ENCODE measurements at regions not wholly inside any gene's neighbourhood (a gene's known extent, or its start where the extent isn't known, plus 50 kb on each side); places are given as distances from the start of the nearest gene placed in this dataset.

DNA sequence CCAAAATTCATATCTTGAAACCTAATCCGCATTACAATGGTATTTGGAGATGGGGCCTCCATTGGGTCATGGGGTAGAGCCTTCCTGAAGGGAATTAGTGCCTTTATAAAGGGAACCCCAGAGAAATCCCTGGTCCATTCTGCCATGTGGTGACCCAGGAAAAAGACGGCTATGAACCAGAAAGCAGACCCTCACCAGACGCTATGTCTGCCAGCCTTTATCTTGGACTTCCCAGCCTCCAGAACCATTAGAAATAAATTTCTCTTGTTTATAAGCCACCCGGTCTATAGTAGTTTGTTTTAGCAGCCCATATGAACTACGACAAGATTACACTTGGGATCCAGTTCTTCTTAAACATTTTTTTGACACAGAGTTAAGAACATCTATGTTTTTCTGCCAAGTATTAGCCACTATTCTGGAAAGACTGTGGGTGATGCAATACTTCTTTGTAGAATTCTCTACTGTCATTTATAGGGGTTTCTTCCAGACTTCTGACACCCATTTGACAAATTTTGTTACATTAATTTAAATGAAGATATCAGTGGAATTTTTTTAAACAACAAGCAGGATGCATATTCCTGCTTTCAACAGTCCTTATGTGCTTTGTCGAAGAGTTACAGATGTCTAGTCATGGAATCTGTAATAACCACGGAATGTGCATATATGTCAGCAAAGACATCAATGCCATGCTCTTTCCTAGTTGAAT lies 572.4 kb downstream of the NR2F1-AS1 start:
- DNase-seq (ENCODE audit: low spot score) = no peak
- no peak for FAIRE-seq

DNA sequence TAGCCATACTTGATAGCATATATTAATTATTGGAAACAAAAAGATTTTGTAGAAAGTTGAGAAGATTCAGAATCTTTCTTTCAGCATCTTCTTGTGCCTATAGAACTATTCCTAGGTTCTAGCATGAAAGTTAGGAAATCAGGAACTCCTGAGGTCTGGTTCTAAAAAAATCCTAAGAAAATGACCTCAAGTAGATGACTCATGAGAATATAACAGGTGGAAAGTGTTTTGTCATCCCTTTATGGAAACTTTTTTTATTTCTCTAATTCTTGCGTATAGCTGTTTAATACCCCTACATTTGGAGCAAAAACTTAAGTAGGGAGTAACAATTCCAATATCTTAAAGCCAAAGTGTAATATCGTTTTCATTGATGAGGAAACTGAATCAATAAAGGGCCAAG lies 574.1 kb downstream of the NR2F1-AS1 start:
- FAIRE-seq = no peak

DNA sequence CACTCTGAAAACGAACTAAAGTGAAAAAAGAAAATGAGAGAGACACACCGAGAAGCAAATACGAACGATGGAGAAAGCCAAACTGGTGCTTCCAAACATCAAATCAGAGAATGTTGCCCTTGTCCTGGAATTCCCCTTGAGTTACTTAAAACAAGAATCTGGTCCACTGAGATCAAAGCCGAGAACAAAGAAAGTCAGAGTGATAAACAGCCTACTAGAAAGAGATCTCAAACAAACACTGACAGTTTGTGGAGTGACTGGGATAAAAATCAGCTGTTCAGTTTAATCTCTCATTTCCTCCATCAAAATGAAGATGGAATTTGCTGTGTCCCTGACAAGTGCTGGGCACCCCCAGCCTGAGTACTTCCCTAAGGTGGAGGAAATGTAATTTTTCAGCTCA lies 582.6 kb downstream of the NR2F1-AS1 start:
- DNase-seq (ENCODE audit: low spot score) (no peak), FAIRE-seq (no peak)

More for the DNA sequence above, 574.1 kb downstream of the NR2F1-AS1 start:
- no peak for DNase-seq (ENCODE audit: low spot score)

DNA sequence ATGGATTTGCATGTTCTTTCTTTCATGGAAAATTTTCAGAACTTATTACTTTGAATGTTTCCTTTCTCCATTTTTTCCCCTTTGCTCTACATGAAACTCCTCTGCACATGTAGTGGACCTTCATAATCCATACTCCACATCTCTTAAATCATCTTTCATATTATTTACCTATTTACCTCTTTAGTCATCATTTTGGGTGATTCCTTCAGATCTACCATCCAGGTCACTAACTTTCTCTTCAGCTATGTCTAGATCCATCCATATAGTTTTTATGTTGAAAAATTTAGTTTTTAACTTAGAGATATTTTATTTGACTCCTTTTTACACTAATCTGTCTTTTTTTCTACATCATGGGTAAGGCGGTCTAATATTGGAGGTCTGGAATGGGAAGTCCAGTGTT lies 586.6 kb downstream of the NR2F1-AS1 start:
- no peak for FAIRE-seq
- no peak for DNase-seq (ENCODE audit: low spot score)

DNA sequence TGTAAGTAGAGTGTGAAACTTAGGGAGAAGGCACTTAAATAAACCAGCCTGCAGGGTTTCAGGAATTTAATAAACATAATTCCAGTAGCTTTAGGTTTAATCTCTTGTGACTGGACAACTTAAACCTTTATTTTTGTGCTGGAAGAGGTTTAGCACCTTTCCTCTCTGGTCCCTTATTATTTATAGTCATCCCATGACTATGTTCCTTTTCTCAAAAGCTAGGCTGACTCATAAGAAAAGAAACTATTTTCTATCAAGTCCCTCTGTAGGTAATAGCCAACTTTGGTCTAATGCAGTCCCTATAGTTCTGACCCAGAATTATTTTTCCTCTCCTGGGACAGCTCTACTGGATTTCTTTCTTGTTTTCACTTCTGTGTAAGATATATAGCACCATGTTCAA lies 588.9 kb downstream of the NR2F1-AS1 start:
- no peak for DNase-seq (ENCODE audit: low spot score)
- FAIRE-seq = no peak

DNA sequence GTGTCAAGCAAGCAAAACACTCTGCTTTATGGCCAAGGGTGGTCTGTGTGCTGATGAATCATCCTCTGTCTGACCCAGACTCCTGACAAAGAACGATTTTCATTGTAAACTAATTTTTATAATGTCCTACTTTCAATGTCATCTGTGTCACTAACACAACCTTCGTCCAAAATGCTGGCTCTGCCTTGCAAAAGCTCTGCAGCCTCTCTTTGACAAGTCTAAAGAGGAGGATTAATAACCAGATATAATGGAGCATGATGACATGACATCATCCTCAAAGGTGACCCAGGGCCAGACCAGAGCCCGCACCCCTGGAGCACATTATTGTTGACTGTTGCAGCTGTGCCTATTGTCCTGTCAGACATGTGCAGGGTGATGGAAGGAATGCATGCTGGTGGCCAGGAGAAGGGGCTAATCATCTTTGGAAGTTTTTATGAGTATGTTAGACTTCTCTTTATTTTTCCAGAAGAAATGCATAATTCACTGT lies 589.4 kb downstream of the NR2F1-AS1 start:
- no peak for DNase-seq (ENCODE audit: low spot score)
- no peak for FAIRE-seq

DNA sequence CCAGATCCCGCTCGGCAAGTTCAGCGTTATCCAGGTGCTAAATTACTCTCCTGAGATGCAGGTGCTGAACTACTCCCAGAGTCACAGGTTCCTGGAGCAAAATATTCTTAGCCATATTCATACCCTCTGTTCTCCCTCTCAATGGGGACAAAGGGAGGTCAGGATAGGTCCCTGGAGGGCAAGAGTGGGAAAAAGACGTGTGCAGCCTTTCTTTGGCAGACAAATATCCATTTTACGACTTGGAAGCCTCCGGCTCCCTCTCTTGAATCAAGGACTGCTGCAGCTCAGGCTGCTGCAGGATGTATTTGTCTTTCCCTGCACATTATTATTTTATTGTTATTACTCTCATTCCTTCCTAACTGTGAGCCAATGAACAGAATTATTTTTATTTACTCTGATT lies 590.2 kb downstream of the NR2F1-AS1 start:
- FAIRE-seq = no peak

DNA sequence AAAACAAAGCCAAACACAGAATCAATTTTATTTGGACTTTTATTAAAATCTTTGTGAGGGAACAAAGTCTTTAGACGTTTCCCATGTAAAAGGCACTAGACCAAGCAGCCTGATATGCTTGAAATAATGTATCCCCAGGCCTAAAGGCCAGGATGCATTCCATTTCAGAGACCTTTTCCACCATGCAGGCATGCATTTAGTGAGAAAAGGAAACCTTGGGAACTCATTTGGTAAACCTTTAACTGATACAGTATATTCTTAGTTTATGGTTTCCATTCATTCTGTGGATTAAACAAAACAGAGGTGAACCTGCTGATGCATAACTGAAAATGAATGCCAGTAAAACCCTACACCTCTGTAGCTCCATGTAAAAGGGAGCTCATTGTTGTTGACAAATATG lies 600.0 kb downstream of the NR2F1-AS1 start:
- FAIRE-seq = no peak
- DNase-seq (ENCODE audit: low spot score) = no peak

More for the DNA sequence above, 590.2 kb downstream of the NR2F1-AS1 start:
- no peak for DNase-seq (ENCODE audit: low spot score)

DNA sequence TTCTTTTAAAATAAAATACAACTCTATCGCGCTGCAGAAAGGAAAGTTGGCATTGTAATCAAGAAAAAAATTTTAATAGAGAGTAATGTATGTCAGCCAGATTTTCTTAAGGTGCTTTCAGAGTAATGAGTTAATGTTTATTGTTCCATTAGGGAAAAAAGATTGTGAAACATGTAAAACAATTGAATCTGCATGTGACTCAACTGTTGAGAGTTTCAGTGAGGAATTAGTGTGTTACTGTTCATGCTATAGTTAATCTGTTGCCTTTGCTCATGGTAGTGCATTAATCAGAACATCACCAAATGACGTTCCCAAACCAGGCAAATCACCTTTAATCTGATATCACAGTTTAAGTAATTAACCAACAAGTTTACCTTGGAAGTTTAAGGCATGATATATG lies 600.5 kb downstream of the NR2F1-AS1 start:
- FAIRE-seq (no peak), DNase-seq (ENCODE audit: low spot score) (no peak)

DNA sequence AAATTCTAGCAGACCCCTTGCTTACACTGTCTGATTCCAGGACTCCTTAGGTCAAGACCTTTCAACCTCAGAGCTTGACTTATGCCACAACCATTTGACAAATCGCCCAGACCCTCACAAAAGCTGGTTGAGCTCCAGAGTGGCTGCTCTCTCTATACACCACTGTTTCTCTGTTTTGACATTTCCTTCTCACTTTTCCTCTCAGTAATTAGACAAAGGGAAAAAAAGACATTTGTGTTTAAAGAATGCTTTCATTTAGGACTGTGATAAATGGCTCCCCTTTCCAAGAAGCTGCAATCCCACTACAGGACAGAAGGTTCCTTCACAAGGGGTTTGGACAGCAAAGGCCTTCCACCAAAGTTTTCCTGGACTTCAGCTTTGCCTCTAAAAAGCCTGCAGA lies 601.3 kb downstream of the NR2F1-AS1 start:
- no peak for FAIRE-seq
- no peak for DNase-seq (ENCODE audit: low spot score)

DNA sequence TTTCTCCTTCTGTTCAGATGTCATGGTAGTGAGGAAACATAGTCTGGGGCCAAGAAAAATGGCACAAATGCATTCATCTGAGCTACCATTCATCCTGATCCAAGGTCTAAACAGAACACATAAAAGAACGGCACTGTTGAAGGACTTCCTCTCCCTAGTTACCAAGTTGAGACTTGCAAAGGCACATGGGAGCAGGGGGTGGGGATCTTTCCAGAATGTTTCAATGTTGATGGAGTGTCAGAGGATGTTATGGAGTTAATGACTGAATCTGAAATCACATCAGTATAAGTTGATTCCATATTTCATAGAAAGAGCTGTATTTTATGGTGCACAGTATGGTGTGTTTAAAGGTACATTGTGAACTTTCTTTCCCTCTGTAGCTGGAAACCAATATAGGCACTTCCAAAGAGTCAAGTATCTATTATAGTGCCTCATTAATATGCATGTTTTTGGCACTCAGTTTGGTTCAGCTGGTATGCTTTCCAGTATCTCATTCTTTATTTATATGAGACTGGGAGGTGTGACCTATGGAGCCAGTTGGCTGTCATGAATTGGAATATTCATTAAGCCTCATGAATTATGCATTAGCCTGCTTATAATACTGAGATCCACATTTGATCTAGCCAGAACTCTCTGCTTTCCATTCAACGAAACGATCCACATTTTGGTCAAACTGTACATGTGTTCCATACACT lies 603.0 kb downstream of the NR2F1-AS1 start:
- FAIRE-seq (no peak), DNase-seq (ENCODE audit: low spot score) (no peak)

DNA sequence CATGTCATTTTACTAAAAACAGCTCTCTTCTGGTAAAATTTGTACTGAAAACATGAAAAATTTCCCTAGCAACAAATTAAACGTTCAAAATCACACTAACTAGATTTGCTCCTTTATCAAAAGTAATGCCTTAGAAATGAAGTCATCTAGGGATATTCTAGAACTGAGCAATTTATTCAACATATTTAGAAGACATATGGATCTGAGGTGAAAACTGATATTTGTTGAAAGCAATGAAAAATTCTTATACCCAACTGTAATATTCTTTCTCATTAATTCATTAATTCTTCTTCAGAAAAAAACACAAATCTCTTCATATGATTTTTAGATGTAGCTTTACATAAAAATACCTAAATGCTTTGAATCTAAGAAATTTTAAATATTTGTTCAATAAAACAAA lies 604.9 kb downstream of the NR2F1-AS1 start:
- no peak for FAIRE-seq
- DNase-seq (ENCODE audit: low spot score) = no peak

DNA sequence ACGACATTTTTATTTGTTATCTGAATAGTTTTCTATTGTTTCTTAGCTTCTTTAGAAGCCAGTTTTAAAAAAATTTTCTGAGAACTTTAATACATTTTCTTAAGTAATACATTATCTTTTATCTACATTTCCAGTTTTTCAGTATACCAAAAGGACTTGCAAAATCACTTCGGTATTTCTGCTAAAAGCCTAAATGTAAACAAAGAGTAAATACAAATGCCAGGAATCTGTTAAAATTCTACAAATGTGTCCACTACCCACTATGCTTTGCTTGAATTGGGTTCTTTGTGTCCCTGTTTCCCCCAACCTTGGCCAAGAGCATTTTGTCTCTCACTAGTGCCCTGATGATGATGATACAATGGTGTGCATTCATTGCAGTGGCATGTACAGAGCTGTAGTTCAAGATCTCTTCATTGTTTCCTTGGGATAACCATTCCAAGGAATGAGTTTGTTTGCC lies 611.2 kb downstream of the NR2F1-AS1 start:
- DNase-seq (ENCODE audit: low spot score) = no peak
- no peak for FAIRE-seq

DNA sequence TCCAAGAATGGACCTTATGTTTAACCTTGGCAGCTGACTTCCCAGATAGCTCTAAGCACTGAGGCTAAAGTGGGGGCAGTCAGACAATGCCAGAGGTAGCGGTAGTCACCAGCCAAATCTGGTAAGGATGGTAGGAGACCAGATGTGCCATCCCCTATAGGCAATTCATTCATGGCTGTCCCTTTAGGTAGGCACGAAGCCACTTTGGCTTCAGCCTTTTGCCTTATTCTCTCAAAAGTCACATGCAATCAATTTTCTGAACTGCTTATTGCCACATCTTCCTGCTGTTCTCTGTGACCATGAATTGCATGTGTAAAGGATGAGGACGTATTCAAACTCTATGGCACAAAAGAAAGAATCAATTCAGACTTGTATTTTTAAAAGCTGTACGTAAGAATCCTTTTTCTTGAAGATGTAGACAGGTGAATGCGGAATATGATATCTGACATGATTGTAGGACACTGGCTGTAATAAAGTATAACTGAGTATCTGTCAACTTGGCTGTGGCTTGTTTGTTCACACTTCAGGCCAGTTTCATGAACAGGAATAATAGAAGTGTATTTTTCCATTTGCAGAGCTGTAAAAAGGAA lies 611.7 kb downstream of the NR2F1-AS1 start:
- FAIRE-seq (no peak), DNase-seq (ENCODE audit: low spot score) (no peak)

DNA sequence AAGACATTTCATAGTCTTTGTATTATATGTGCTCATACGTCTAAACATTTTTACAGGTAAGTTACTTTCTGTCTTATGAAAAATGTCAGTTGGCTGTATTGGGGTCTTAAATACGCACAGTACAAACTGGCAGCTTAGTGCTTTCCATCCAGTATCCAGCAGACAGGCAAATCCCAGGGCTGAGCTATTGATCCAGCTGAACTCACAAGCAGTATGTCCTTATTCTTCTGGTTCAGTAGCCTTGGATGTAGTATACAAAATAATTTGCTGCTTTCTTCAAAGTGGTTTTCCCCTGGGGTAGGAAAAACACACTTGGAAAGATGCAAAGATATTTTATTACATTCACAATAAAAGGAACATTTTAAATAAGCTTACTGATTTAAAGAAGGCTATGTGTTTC lies 617.2 kb downstream of the NR2F1-AS1 start:
- DNase-seq (ENCODE audit: low spot score) (no peak), FAIRE-seq (no peak)

DNA sequence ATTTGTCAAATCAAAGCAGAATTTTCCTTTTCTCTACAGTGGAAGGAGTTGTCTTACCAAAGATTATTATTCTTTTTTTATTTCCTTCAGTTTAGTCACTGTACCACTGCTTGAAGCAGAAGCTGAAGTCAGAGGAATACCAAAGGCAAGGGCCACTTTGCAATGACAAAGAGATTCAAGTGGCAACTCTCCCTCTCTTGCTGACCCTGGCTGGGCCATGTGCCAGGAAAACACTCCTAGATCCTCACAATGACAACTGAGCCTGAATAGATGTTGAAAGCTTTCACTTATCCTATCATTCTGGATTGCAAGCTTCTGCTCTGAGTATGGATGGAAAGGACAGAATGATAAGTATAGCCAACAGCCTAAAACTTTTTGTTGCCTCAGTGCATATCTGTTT lies 618.3 kb downstream of the NR2F1-AS1 start:
- no peak for FAIRE-seq

DNA sequence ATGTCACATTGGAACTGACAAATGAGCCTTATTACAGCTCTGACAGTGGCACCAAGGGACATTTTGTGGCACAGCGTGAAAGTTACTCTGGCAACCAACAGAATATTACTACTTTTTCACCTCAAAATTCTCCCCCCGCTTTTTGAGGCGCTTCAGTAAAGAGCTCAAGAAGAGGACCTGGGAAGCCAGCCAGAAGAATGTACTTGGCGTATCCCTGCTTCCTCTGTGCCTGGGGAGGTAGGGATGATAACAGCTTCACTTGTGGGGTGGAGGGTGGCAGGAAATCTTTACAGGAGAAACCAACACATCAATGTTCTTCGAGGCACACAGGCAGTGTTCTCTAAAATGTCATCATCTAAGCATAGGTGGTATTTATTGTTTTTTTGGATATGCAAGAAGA lies 624.1 kb downstream of the NR2F1-AS1 start:
- FAIRE-seq (no peak), DNase-seq (ENCODE audit: low spot score) (no peak)

More for the DNA sequence above, 618.3 kb downstream of the NR2F1-AS1 start:
- no peak for DNase-seq (ENCODE audit: low spot score)

DNA sequence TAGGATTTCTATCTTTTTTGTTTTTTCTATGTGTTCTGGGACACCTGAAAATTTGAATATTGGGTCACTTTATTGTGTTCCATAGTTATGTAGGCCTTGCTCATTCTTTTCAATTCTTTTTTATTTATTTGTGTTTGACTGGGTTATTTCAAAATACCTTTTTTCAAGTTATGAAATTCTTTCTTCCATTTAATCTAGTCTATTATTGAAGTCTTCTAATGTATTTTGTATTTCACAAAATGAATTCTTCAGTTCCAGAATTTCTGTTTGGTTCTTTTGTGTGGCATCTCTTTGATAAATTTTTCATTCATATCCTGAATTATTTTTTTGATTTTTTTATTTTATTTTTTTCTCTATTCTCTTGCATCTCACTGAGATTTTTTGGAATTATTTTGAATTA lies 628.8 kb downstream of the NR2F1-AS1 start:
- FAIRE-seq = no peak
- DNase-seq (ENCODE audit: low spot score) = no peak

DNA sequence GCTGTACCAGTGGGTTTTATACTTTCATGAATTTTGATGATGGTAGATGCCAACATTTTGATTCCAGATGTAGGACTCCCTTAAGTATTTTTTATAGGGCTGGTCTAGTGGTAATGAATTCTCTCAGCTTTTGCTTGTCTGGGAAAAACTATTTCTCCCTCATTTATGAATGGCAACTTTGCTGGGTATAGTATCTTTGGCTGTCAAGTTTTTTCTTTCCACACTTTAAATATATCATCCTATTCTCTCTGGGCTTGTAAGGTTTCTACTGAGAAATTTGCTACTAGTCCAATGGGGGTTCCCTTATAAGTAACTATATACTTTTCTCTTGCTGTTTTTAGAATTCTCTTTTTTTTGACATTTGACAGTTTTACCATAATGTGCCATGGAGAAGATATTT lies 629.3 kb downstream of the NR2F1-AS1 start:
- no peak for DNase-seq (ENCODE audit: low spot score)
- no peak for FAIRE-seq

DNA sequence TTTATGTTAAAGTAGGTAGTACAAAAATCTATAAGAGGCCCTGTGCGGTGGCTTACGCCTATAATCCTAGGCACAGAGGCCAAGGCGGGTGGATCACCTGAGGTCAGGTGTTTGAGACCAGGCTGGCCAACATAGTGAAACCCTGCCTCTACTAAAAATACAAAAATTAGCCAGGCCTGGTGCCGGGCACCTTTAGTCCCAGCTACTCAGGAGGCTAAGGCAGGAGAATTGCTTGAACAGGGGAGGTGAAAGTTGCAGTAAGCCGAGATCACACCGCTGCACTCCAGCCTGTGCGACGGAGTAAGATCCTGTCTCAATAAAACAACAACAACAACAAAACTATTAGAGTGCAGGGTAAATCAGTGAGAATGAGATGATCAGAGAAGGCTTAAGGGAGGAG lies 634.5 kb downstream of the NR2F1-AS1 start:
- DNase-seq (ENCODE audit: low spot score) (no peak), FAIRE-seq (no peak)

DNA sequence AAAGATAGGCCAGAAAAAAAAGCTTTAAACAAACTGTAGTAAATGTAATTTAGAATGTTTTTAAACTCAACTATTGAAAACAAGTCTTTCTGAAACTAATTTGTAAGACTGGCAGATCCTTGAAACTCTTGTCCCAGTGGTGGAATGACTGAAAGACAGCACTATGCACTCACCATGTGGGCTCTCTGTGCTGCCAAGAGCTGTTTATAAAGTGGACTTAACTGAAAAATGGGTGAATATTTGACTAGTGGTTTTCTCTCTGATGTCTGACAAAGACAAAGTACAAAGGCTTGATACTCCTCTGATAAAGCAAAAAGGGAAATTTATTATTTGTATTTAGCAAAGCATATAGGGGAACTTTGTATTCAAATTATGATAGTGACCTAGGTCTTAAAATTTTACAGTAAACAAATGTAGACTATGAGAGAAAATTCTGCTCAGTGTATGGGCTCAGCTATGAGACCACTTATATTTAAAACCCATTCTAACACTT lies 635.4 kb downstream of the NR2F1-AS1 start:
- FAIRE-seq (peak; percentile 89), DNase-seq (ENCODE audit: low spot score) (peak; percentile 32)

DNA sequence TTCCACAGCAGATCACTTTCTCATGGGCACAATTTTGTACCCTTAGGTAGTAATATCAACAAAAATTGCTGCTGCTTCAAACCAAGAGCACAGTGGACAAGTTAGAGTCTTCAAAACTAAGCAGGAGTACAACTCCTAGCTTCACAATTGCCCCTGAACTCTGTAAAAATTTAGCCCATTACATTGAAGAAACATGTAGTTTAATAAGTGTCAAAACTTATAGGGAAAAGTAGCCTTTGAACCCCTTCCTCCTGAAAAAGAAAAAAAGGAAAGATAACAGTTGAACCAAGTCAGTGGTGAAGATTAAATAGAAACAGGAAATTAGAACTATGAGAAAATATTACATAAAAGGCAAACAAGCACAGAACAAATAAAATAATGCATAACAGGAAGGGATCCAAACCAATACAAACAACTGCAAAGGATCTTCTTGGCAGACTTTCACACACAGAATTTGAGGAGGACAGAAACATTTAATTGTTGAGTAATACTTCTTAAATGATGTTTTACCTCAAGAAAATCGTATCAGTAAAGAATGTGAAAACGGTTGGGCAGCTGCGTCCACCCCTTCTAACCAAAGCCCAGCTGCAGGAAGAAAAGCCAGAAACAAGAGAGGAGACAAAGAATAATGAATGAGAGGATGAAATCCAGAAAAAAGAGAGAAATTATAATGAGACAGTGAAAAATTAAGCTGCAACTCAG lies 636.0 kb downstream of the NR2F1-AS1 start:
- FAIRE-seq = no peak
- peak; percentile 3 for DNase-seq (ENCODE audit: low spot score)

Measured in RCC 7860 (cell line).